Upper lobe of left lung (tissue), 6 donors: ENCODE measurements at regions not wholly inside any gene's neighbourhood (a gene's known extent, or its start where the extent isn't known, plus 50 kb on each side); places are given as distances from the start of the nearest gene placed in this dataset.
"Not testable (repeated sequence)": the region's sequence is repeated elsewhere in the genome, so short reads cannot be mapped to it uniquely, and the experiment has no call there.

Experiments used
- ATAC-seq, 2 donors: fragments of 200-7000 bp; cut with Tn5 transposase; one replicate each; pipeline ENCODE4 v1.9.1; 2022; ENCODE audit warnings: mild to moderate bottlenecking in 2 of 2, moderate library complexity in 2 of 2; ENCODE audit not compliant: low FRiP score in 2 of 2
- DNase-seq, 2 donors: peaks; one replicate each; pipeline ENCODE4 v3.0.0-alpha.2; 2019 to 2020
- H3K27ac ChIP-seq, 4 donors: fragments of 200-600 bp; sonication (generic); one replicate each; pipeline ENCODE4 v1.5.1; 2016 to 2019
- H3K27me3 ChIP-seq, 4 donors: fragments of 200-600 bp; sonication (generic); one replicate each; pipeline ENCODE4 v1.5.1; 2017 to 2019
- H3K36me3 ChIP-seq, 4 donors: fragments of 200-600 bp; sonication (generic); one replicate each; pipeline ENCODE4 v1.5.1; 2016 to 2019
- H3K4me1 ChIP-seq, 4 donors: fragments of 200-600 bp; sonication (generic); one replicate each; pipeline ENCODE4 v1.5.1; 2018 to 2019
- H3K4me3 ChIP-seq, 4 donors: fragments of 200-600 bp; sonication (generic); one replicate each; pipeline ENCODE4 v1.5.1; 2017 to 2019; ENCODE audit warnings: mild to moderate bottlenecking in 2 of 4, moderate library complexity in 1 of 4
- H3K9me3 ChIP-seq, 4 donors: fragments of 200-600 bp; sonication (generic); one replicate each; pipeline ENCODE4 v1.5.1; 2018 to 2019
- CTCF ChIP-seq, 6 experiments: fragments of 450-650 bp in 4 of 6; fragments of 200-600 bp in 2 of 6; sonication (generic) in 2 of 6; IDR thresholded peaks; one replicate each; pipeline ENCODE4 v1.5.1; 2016 to 2019; ENCODE audit warnings: antibody characterized with exemption in 6 of 6
- EP300 ChIP-seq, 4 donors: sonication (generic); formaldehyde crosslinking; IDR thresholded peaks; one replicate each; pipeline ENCODE4 v1.5.1; 2017; ENCODE audit warnings: antibody characterized with exemption in 4 of 4, control low read depth in 2 of 4
- POLR2A ChIP-seq, 4 donors: fragments of 450-650 bp; IDR thresholded peaks; one replicate each; pipeline ENCODE4 v1.5.1; 2016 to 2017; ENCODE audit warnings: antibody characterized with exemption in 4 of 4, mild to moderate bottlenecking in 2 of 4
- POLR2AphosphoS5 ChIP-seq, 2 donors: sonication (generic); formaldehyde crosslinking; IDR thresholded peaks; one replicate each; pipeline ENCODE4 v1.5.1; 2017; ENCODE audit warnings: antibody characterized with exemption in 2 of 2
- WGBS, 2 donors: methylation state at CpG; one replicate each; pipeline ENCODE4 v1.1.5; 2017 to 2018; 5-methylcytosine and 5-hydroxymethylcytosine counted together
- donor health status: DM: no; HTN: no; CAD: no; lungs with moderate emphysema.
- donor health status: DM: no; HTN: yes; CAD: no; lungs with severe emphysema.

DNA sequence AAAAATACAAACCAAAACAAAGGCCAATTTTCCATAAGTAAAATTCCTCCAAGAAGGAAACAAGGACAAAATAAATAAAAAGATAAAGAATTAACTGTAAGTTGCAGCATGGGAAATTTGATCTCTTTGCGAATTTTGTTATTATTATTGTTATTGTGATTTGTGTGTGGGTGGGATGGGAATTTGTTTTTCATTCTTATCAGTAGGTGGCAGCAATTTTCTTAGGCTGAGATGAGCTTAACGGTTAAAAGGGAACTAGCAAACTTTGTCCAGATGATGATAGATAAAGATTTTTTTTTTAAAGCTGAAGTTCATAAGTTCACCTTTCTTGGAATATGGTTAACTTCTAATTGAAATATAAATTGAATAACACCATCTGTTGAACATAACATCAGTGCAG lies 83.2 kb upstream of the IL1RAPL2 start:
- TF ChIP-seq POLR2AphosphoS5 (IDR thresholded peaks at IDR 0.05) (no peak), EP300 (IDR thresholded peaks at IDR 0.05) (no peak), CTCF (IDR thresholded peaks at IDR 0.05) (no peak), POLR2A (IDR thresholded peaks at IDR 0.05) (no peak)
- DNase-seq (no peak), ATAC-seq (no peak)
- H3K36me3 ChIP-seq, result no peaks in the 10 kb centered on the region
- no peak overlapping the region for H3K4me3 ChIP-seq
- 12 to 23% methylated on average over 2 of the region's 2 CpGs for WGBS, 2 donors
- H3K27me3 ChIP-seq, result no peaks in the 10 kb centered on the region
- H3K4me1 ChIP-seq, result no peaks in the 10 kb centered on the region
- H3K9me3 ChIP-seq, result no peaks in the 10 kb centered on the region
- no peak overlapping the region for H3K27ac ChIP-seq

- no peak for TF ChIP-seq CTCF (IDR thresholded peaks at IDR 0.05)
- TF ChIP-seq POLR2A (IDR thresholded peaks at IDR 0.05), result no peak
- no peak for TF ChIP-seq EP300 (IDR thresholded peaks at IDR 0.05)
- TF ChIP-seq POLR2AphosphoS5 (IDR thresholded peaks at IDR 0.05), result no peak
- Histone ChIP-seq H3K27ac (no peak overlapping the region), H3K9me3 (no peaks in the 10 kb centered on the region), H3K4me3 (no peak overlapping the region), H3K4me1 (no peaks in the 10 kb centered on the region), H3K27me3 (no peaks in the 10 kb centered on the region), H3K36me3 (no peaks in the 10 kb centered on the region)
- WGBS, 2 donors, result 0 to 42% methylated on average over 1 of the region's 1 CpG
- no peak for DNase-seq
- ATAC-seq, result no peak
These were observed 96.2 kb upstream of the IL1RAPL2 start for GRCh38 chrX:104469771-104470170.

DNA sequence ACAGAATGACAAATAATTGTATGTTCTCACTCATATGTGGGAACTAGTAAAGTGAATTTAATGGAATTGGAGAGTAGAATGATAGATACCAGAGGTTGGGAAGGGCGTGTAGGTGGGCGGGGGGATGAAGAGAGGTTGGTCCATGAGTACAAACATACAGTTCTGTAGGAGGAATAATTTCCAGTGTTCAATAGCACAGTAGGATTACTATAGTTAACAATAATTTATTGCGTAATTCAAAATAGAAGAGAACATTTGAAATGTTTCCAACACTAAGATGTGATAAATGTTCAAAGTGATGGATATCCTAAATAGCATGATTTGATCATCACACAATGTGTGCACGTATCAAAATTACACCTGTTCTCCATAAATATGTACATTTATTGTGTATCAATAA lies 106.2 kb upstream of the IL1RAPL2 start:
- Histone ChIP-seq H3K27me3 (no peaks in the 10 kb centered on the region), H3K36me3 (no peaks in the 10 kb centered on the region), H3K4me3 (no peak overlapping the region), H3K4me1 (no peaks in the 10 kb centered on the region), H3K9me3 (no peaks in the 10 kb centered on the region), H3K27ac (no peak overlapping the region)
- DNase-seq, result no peak
- 81 to 90% methylated on average over 4 of the region's 4 CpGs for WGBS, 2 donors
- no peak for ATAC-seq
- TF ChIP-seq CTCF (IDR thresholded peaks at IDR 0.05), result no peak

GRCh38 chrX:104457130-104457529 lies 108.9 kb upstream of the IL1RAPL2 start:
- DNase-seq, H3K9me3 ChIP-seq, H3K4me3 ChIP-seq, ATAC-seq, H3K4me1 ChIP-seq, H3K27me3 ChIP-seq, H3K36me3 ChIP-seq, H3K27ac ChIP-seq: not testable (repeated sequence)
- 86 to 95% methylated on average over 2 of the region's 2 CpGs for WGBS, 2 donors

- DNase-seq (no peak), ATAC-seq (no peak)
- no peak for TF ChIP-seq POLR2AphosphoS5 (IDR thresholded peaks at IDR 0.05)
- no peak for TF ChIP-seq EP300 (IDR thresholded peaks at IDR 0.05)
- TF ChIP-seq CTCF (IDR thresholded peaks at IDR 0.05), result no peak
- TF ChIP-seq POLR2A (IDR thresholded peaks at IDR 0.05), result no peak
These were observed 115.7 kb upstream of the IL1RAPL2 start for GRCh38 chrX:104450316-104450715.

More at GRCh38 chrX:104450316-104450715, 115.7 kb upstream of the IL1RAPL2 start:
- Histone ChIP-seq H3K36me3 (no peaks in the 10 kb centered on the region), H3K9me3 (no peaks in the 10 kb centered on the region), H3K4me1 (no peaks in the 10 kb centered on the region), H3K4me3 (no peak overlapping the region), H3K27me3 (no peaks in the 10 kb centered on the region), H3K27ac (no peak overlapping the region)
- WGBS, 2 donors, result 35 to 92% methylated on average over 1 of the region's 1 CpG
